GM12864 (cell line): ENCODE measurements at regions not wholly inside any gene's neighbourhood (a gene's known extent, or its start where the extent isn't known, plus 50 kb on each side); places are given as distances from the start of the nearest gene placed in this dataset.

Source experiments
- DNase-seq: peaks from one replicate; pipeline ENCODE4 v3.0.0-alpha.2; 2011; ENCODE audit warnings: low read depth
- H3K4me3 ChIP-seq: 2 replicates; pipeline ENCODE4 v1.5.1; 2011; ENCODE audit warnings: mild to moderate bottlenecking, low read depth, low read length, control low read depth
- TF ChIP-seq, protein P1 (sequence below): IDR thresholded peaks from 2 replicates; pipeline ENCODE4 v1.5.1; 2011; ENCODE audit warnings: low read depth, mild to moderate bottlenecking, moderate library complexity, low read length, control low read depth, inconsistent platforms; ENCODE audit errors: missing control alignments

DNA sequence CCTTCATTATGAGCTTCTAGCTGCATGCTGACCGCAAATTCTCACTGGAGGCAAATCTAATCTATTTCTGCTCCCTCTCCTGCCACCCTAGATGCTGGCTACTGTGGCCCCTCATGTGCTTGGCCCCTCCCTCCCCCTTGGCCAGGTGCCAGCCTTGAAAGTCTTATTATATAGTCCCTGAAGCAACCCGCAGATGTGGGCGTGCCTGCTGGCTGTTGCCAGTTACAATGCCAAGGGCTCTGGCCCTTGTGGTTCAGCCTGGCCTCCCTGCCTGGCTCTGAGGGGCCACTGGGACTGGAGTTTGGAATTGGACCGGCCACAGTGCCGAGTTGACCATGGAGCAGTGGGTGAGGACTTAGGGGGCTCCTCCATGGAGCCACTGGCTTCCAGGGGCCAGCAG, 78.9 kb upstream of the ACTRT2 start:
- no peak overlapping the region for H3K4me3 ChIP-seq
- no peak for DNase-seq
- TF ChIP-seq, protein P1, sequence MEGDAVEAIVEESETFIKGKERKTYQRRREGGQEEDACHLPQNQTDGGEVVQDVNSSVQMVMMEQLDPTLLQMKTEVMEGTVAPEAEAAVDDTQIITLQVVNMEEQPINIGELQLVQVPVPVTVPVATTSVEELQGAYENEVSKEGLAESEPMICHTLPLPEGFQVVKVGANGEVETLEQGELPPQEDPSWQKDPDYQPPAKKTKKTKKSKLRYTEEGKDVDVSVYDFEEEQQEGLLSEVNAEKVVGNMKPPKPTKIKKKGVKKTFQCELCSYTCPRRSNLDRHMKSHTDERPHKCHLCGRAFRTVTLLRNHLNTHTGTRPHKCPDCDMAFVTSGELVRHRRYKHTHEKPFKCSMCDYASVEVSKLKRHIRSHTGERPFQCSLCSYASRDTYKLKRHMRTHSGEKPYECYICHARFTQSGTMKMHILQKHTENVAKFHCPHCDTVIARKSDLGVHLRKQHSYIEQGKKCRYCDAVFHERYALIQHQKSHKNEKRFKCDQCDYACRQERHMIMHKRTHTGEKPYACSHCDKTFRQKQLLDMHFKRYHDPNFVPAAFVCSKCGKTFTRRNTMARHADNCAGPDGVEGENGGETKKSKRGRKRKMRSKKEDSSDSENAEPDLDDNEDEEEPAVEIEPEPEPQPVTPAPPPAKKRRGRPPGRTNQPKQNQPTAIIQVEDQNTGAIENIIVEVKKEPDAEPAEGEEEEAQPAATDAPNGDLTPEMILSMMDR = no peak

DNA sequence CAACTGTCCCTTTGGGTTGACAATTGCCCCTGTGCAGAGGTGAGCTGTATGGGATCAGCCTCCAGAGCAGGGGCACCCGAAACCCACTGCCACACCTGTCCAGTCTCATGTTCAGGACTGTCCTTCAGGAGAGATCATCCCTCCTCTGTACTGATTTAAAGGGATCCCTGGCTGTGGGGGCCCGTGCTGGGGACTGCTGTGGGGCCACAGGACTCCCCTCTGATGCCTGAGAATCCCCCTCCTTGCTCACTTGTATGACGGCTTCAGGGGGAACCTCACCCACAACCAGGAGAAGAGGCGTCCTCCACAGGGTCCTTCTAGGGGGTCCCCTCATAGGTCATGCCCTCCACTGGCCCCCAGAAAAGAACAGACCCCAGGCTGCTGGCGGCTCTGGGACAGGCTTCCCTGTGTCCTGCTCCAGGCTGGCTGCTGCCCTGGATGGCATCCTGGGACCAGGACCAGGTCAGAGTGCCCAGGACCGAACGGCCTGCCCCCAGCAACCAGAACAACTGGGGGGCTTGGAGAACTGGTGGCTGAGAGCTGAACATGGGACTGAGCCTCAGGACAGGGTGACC, 77.5 kb upstream of the ACTRT2 start:
- TF ChIP-seq, protein P1 = no peak
- H3K4me3 ChIP-seq = no peak overlapping the region
- DNase-seq = no peak

DNA sequence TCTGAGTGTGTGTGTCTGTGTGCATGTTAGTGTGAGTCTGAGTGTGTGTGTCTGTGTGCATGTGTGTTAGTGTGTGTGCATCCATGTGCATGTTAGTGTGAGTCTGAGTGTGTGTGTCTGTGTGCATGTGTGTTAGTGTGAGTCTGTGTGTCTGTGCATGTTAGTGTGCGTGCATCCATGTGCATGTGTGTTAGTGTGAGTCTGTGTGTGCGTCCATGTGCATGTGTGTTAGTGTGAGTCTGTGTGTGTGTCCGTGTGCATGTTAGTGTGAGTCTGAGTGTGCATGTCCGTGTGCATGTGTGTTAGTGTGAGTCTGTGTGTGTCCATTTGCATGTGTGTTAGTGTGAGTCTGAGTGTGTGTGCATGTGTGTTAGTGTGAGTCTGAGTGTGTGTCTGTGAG, 76.6 kb upstream of the ACTRT2 start:
- no peak for DNase-seq
- H3K4me3 ChIP-seq = no peak overlapping the region
- TF ChIP-seq, protein P1 = no peak

DNA sequence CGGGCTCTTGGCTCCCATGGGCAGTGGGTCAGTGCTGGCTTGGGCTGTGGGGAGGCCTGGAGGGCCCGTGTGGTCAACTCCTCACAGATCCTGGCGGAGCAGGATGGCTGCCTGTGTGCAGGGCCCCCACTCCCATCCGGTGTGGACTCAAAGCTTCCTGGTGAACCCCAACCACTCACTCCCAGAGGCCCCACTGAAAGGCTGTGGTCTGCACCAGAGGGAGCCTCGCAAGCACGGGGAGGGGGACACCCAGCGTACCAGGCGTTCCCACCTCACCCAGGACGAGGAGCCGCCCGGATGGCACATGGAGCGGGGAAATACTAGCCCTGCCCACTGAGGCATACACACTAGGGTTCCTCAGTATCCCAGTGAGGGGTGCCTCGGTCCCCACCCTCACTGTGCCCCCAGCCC, 75.4 kb upstream of the ACTRT2 start:
- TF ChIP-seq, protein P1 = no peak

DNA sequence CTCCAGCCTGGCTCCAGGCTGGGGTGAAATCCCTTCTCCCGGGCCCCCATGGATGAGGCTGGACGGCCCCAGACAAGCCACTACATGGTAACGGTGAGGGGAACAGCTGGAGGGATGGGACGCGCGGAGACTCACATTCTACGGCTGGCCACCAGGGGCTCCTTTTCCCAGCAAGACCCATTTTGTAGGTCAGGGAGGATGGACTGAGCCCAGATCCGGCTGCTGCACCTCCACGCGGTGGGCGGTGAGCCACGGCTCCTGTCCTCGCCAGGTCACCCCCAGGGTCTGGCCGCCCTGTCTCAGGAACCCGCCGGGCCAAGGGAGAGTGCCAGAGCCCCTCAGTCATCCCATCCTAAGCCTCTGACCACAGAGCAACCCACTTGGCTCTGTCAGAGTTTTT, 75.0 kb upstream of the ACTRT2 start:
- no peak overlapping the region for H3K4me3 ChIP-seq
- TF ChIP-seq, protein P1 = no peak
- no peak for DNase-seq

More for the DNA sequence above, 75.4 kb upstream of the ACTRT2 start:
- H3K4me3 ChIP-seq = no peak overlapping the region
- DNase-seq = no peak

DNA sequence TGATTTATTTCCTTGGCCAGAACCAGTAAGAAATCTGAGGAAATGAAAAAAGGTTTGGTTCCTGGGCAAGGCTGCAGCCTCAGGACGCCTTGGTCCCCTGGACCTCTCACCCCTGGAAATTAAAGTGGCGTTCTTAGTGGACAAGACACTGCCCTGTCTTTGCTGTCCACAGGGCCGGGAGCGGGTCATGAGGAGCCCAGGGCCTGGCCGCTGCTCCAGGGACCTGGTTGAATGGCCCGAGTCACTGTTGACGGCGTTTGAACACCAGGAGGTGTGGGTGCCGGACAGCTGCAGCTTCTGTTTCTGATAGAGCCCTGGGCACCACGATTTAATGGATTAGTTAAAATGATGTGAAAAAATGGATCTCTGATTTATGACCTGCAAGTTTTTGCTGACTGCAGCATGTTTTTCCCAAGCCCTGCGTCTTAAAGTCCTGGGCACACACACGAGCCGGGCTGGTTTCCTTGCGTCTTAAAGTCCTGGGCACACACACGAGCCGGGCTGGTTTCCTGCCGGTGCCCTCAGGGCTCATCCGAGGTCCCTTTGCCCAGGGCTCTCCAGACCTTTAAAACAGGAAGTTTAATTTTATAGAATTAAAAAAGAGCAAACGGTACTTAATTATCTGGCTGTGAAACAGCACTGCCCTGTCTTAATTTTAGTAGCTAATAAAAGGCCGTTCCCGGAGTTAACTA, 74.1 kb upstream of the ACTRT2 start:
- no peak for DNase-seq
- H3K4me3 ChIP-seq = no peak overlapping the region
- TF ChIP-seq, protein P1 = no peak
